Mesenchymal stem cell (in vitro differentiated cells and primary cell): ENCODE measurements at regions not wholly inside any gene's neighbourhood (a gene's known extent, or its start where the extent isn't known, plus 50 kb on each side); places are given as distances from the start of the nearest gene placed in this dataset.

ENCODE experiments used
- DNase-seq: peaks from one replicate; pipeline ENCODE4 v3.0.0-alpha.2; 2013
- H2AFZ ChIP-seq: one replicate; pipeline ENCODE4 v1.6.1; 2013; ENCODE audit warnings: low read depth, mild to moderate bottlenecking, control low read depth, inconsistent platforms, low read length, moderate library complexity
- H2AK5ac ChIP-seq: 2 replicates; pipeline ENCODE4 v1.6.1; 2013; ENCODE audit warnings: low read length, moderate library complexity, mild to moderate bottlenecking, inconsistent platforms; ENCODE audit not compliant: severe bottlenecking
- H2BK120ac ChIP-seq: one replicate; pipeline ENCODE4 v1.6.1; 2013; ENCODE audit warnings: low read depth, mild to moderate bottlenecking, inconsistent platforms, low read length, moderate library complexity
- H2BK12ac ChIP-seq, 2 experiments: one replicate each; pipeline ENCODE4 v1.6.1; 2013; ENCODE audit warnings: inconsistent platforms in 2 of 2, low read length in 2 of 2, mild to moderate bottlenecking in 2 of 2, moderate library complexity in 2 of 2, control low read depth in 1 of 2
- H2BK15ac ChIP-seq: one replicate; pipeline ENCODE4 v1.6.1; 2013; ENCODE audit warnings: mild to moderate bottlenecking, low read depth, inconsistent platforms; ENCODE audit not compliant: poor library complexity, severe bottlenecking
- H2BK5ac ChIP-seq: 2 replicates; pipeline ENCODE4 v1.6.1; 2013; ENCODE audit warnings: low read depth, mild to moderate bottlenecking, low read length, control low read depth, inconsistent platforms; ENCODE audit not compliant: poor library complexity, severe bottlenecking
- H3K14ac ChIP-seq, 2 experiments: one replicate each; pipeline ENCODE4 v1.6.1; 2013; ENCODE audit warnings: inconsistent platforms in 2 of 2, low read length in 2 of 2, control low read depth in 1 of 2, mild to moderate bottlenecking in 1 of 2, moderate library complexity in 1 of 2
- H3K18ac ChIP-seq, 2 experiments: one replicate each; pipeline ENCODE4 v1.6.1; 2013; ENCODE audit warnings: inconsistent platforms in 2 of 2, low read length in 2 of 2, control low read depth in 1 of 2, low read depth in 1 of 2, mild to moderate bottlenecking in 1 of 2
- H3K23ac ChIP-seq, 2 experiments: one replicate each; pipeline ENCODE4 v1.6.1; 2013; ENCODE audit warnings: inconsistent platforms in 2 of 2, low read length in 2 of 2, mild to moderate bottlenecking in 2 of 2, moderate library complexity in 2 of 2, control low read depth in 1 of 2
- H3K27ac ChIP-seq: 2 replicates; pipeline ENCODE4 v1.5.1; 2013; ENCODE audit warnings: mild to moderate bottlenecking, moderate library complexity, low read length, control low read depth, inconsistent platforms; ENCODE audit not compliant: poor library complexity, severe bottlenecking
- H3K27me3 ChIP-seq, 2 experiments: 2 replicates each; pipeline versions ENCODE4 v1.6.1 to v1.7.0; 2013; ENCODE audit warnings: low read length in 2 of 2, mild to moderate bottlenecking in 2 of 2, moderate library complexity in 2 of 2, control low read depth in 1 of 2, inconsistent platforms in 1 of 2; ENCODE audit not compliant: control insufficient read depth in 1 of 2, insufficient read depth in 1 of 2
- H3K36me3 ChIP-seq, 2 experiments: 2 replicates each; pipeline versions ENCODE4 v1.6.1 to v1.7.0; 2013; ENCODE audit warnings: low read length in 2 of 2, control low read depth in 1 of 2, inconsistent platforms in 1 of 2, low read depth in 1 of 2, mild to moderate bottlenecking in 1 of 2; ENCODE audit not compliant: insufficient read depth in 2 of 2, control insufficient read depth in 1 of 2
- H3K4ac ChIP-seq, 2 experiments: one replicate each; pipeline ENCODE4 v1.6.1; 2013; ENCODE audit warnings: inconsistent platforms in 2 of 2, low read length in 2 of 2, mild to moderate bottlenecking in 2 of 2, moderate library complexity in 2 of 2, control low read depth in 1 of 2, low read depth in 1 of 2
- H3K4me1 ChIP-seq: 2 replicates; pipeline ENCODE4 v1.6.1; 2013; ENCODE audit warnings: low read depth, low read length, control low read depth; ENCODE audit not compliant: control insufficient read depth, insufficient read depth
- H3K4me2 ChIP-seq: 2 replicates; pipeline ENCODE4 v1.6.1; 2013; ENCODE audit warnings: low read length, mild to moderate bottlenecking, inconsistent platforms; ENCODE audit not compliant: poor library complexity, severe bottlenecking
- H3K4me3 ChIP-seq, 2 experiments: 2 replicates each; pipeline versions ENCODE4 v1.5.1 to v1.7.0; 2013; ENCODE audit warnings: low read length in 2 of 2, mild to moderate bottlenecking in 2 of 2, control low read depth in 1 of 2, low read depth in 1 of 2; ENCODE audit not compliant: insufficient read depth in 1 of 2
- H3K79me1 ChIP-seq: replicated peaks from 2 replicates; pipeline ENCODE4 v1.6.1; 2013; ENCODE audit warnings: mild to moderate bottlenecking, control low read depth, low read length, inconsistent platforms; ENCODE audit not compliant: poor library complexity, severe bottlenecking
- H3K9ac ChIP-seq: 2 replicates; pipeline ENCODE4 v1.7.0; 2013; ENCODE audit warnings: mild to moderate bottlenecking, low read length, moderate library complexity
- H3K9me3 ChIP-seq: 2 replicates; pipeline ENCODE4 v1.7.0; 2013; ENCODE audit warnings: mild to moderate bottlenecking, low read length; ENCODE audit not compliant: control insufficient read depth
- H4K8ac ChIP-seq: one replicate; pipeline ENCODE4 v1.6.1; 2013; ENCODE audit warnings: inconsistent platforms, mild to moderate bottlenecking, low read length, moderate library complexity
- H4K91ac ChIP-seq: one replicate; pipeline ENCODE4 v1.6.1; 2013; ENCODE audit warnings: mild to moderate bottlenecking, low read length, inconsistent platforms
- WGBS: methylation state at CpG from one replicate; pipeline ENCODE4 v1.1.7; 2013; ENCODE audit warnings: mixed read lengths; 5-methylcytosine and 5-hydroxymethylcytosine counted together

DNA sequence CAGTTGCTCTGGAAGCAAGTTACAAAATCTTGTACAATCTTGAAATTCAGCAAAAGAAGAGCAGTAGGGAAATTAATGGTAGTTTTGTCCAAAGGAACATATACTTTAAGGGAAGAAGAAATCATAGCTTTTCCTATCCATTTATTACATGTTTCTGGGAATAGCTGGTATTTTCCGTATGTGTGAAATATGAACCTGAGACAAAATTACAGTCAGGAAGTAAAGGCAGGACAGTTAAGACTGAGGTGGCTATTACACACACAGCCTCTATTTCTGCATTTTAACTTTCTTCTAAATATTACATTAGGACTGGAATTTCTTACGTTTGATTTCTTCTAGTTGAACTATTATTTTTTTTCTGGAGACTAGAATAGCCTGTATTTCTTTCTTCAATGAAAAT, 1197.3 kb downstream of the SORCS3 start:
- no peak overlapping the region for H2AFZ ChIP-seq
- DNase-seq: no peak
- WGBS: no CpG with 5 or more reads among the region's 2 CpGs

DNA sequence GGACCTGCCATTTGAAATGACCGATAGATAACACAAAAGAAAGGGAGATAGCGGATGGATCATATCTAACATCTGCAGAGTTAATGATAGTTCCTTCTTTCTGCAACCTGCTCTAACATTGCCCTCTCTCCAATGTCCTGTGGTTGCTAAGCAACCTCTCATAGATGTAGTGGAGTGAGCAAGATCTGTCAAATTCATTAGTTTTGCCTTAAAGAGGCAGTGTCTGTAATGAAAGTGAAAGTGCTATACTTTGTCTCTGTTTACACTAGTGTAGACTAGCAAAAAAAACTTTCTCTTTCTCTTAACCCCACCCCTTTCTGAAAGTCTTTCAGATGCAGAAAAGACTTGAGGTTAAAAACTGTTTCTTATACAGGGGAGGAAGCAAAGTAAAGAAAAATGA, 1196.9 kb downstream of the SORCS3 start:
- no peak overlapping the region for H2BK120ac ChIP-seq
- H3K9me3 ChIP-seq: no peaks in the 10 kb centered on the region
- no CpG with 5 or more reads among the region's 2 CpGs for WGBS
- no peak overlapping the region for H2AFZ ChIP-seq
- H4K91ac ChIP-seq: no peak overlapping the region
- no peak overlapping the region for H3K18ac ChIP-seq
- H3K27me3 ChIP-seq: no peaks in the 10 kb centered on the region
- DNase-seq: peak; percentile 1
- H2BK12ac ChIP-seq: no peak overlapping the region
- H3K4me2 ChIP-seq: no peak overlapping the region
- H3K4ac ChIP-seq: no peak overlapping the region
- peak overlapping the region; percentile 82 for H3K9ac ChIP-seq
- no peaks in the 10 kb centered on the region for H3K36me3 ChIP-seq
- H3K79me1 ChIP-seq: no peaks in the 10 kb centered on the region
- H3K4me1 ChIP-seq: no peaks in the 10 kb centered on the region
- no peak overlapping the region for H2BK5ac ChIP-seq
- no peak overlapping the region for H2BK15ac ChIP-seq
- peak overlapping the region in 1 of 2 experiments; percentile 90 for H3K4me3 ChIP-seq
- no peak overlapping the region for H3K23ac ChIP-seq
- no peak overlapping the region for H4K8ac ChIP-seq
- H3K27ac ChIP-seq: no peak overlapping the region
- H3K14ac ChIP-seq: no peak overlapping the region
- no peak overlapping the region for H2AK5ac ChIP-seq

More for the DNA sequence above, 1197.3 kb downstream of the SORCS3 start:
- Histone ChIP-seq H3K79me1 (no peaks in the 10 kb centered on the region), H3K14ac (no peak overlapping the region), H3K4me3 (peak overlapping the region in 1 of 2 experiments; percentile 90), H4K8ac (no peak overlapping the region), H3K23ac (no peak overlapping the region), H3K9me3 (no peaks in the 10 kb centered on the region), H3K4me2 (no peak overlapping the region), H2BK15ac (no peak overlapping the region), H3K9ac (peak overlapping the region; percentile 82), H3K27me3 (no peaks in the 10 kb centered on the region), H4K91ac (no peak overlapping the region), H3K18ac (no peak overlapping the region), H3K4me1 (no peaks in the 10 kb centered on the region), H2BK120ac (no peak overlapping the region), H3K27ac (no peak overlapping the region), H2BK5ac (no peak overlapping the region), H3K4ac (no peak overlapping the region), H2BK12ac (no peak overlapping the region), H3K36me3 (no peaks in the 10 kb centered on the region), H2AK5ac (no peak overlapping the region)

DNA sequence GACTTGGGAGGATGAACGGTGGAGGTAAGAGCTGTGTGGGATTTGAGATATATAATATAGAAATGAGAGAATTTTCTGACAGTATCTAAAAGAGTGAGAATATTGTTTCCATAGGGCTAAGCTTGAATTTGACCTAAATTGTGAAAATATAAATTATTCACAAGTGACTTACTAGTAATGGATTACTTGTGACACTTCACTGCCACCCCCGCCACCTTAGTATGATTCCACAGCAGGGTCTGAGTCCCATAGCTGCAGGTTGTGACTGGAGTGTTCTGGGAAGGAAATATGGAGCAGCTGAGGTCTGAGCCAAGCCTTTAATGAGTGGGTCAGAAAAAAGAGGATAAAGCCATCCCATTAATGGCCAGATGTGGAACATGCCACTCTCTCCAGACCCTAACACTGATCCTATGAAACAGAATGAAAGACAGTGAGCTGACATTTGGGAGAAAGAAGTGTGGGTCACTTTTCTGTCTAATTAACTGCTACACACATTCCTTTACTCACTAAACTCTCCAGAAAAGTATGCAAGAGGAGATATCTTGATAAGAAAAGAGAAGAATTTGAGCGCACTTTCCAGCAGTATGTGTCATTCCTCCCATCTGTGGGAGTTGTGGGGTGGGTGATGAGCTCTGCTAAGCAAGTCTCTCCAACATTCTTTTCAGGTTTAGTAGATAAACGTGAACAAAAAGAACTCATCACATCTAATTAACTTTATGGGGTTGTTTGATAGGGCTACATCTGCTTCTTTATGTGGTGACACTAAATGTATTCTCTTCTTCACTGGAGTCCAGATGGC, 1193.4 kb downstream of the SORCS3 start:
- Histone ChIP-seq H3K9me3 (no peaks in the 10 kb centered on the region), H4K8ac (no peak overlapping the region), H3K27ac (no peak overlapping the region)

DNA sequence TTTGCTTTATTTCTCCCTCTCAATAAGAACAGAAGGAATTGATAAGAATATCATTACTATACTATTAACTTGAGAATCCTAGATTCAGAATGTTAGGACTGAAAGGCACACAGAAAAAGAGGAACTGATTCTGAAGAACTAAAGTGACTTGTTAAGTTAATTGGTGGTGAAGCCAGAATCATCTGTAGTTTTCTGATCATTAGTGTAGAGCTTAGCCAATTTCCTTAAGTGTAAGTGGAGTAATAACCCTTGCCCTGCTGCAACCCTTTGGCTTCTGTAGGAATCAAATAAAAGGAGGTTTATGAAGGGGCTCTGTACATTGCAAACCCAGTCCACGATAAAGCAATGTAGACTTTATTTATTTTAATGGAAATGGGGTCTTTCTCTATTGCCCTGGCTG, 1186.0 kb downstream of the SORCS3 start:
- H3K9ac ChIP-seq: no peak overlapping the region
- H3K4me1 ChIP-seq: no peaks in the 10 kb centered on the region
- H3K27me3 ChIP-seq: no peaks in the 10 kb centered on the region
- H3K4me2 ChIP-seq: no peak overlapping the region
- H3K27ac ChIP-seq: no peak overlapping the region
- no peak overlapping the region for H2BK5ac ChIP-seq
- H4K91ac ChIP-seq: no peak overlapping the region
- H2AK5ac ChIP-seq: no peak overlapping the region
- H2BK12ac ChIP-seq: no peak overlapping the region
- no peak for DNase-seq
- H3K23ac ChIP-seq: no peak overlapping the region
- 71% methylated on average over 1 of the region's 1 CpG for WGBS
- H3K18ac ChIP-seq: no peak overlapping the region
- no peak overlapping the region for H2AFZ ChIP-seq
- no peaks in the 10 kb centered on the region for H3K79me1 ChIP-seq
- H4K8ac ChIP-seq: no peak overlapping the region
- peaks cover 4% of the 10 kb centered on the region for H3K9me3 ChIP-seq
- H2BK15ac ChIP-seq: no peak overlapping the region
- H3K4me3 ChIP-seq: no peak overlapping the region
- no peak overlapping the region for H3K4ac ChIP-seq
- no peak overlapping the region for H2BK120ac ChIP-seq
- no peaks in the 10 kb centered on the region for H3K36me3 ChIP-seq
- H3K14ac ChIP-seq: no peak overlapping the region

More for the DNA sequence above, 1193.4 kb downstream of the SORCS3 start:
- H4K91ac ChIP-seq: no peak overlapping the region
- H2BK12ac ChIP-seq: no peak overlapping the region
- no peaks in the 10 kb centered on the region for H3K79me1 ChIP-seq
- H3K23ac ChIP-seq: no peak overlapping the region
- no peak overlapping the region for H2AK5ac ChIP-seq
- H3K18ac ChIP-seq: no peak overlapping the region
- H3K36me3 ChIP-seq: no peaks in the 10 kb centered on the region
- H3K4ac ChIP-seq: no peak overlapping the region
- no peak overlapping the region for H2AFZ ChIP-seq
- no peak overlapping the region for H3K14ac ChIP-seq
- H2BK15ac ChIP-seq: no peak overlapping the region
- no peak overlapping the region for H3K9ac ChIP-seq
- DNase-seq: no peak
- no peaks in the 10 kb centered on the region for H3K4me1 ChIP-seq
- no peaks in the 10 kb centered on the region for H3K27me3 ChIP-seq
- no peak overlapping the region for H3K4me2 ChIP-seq
- H3K4me3 ChIP-seq: no peak overlapping the region
- H2BK5ac ChIP-seq: no peak overlapping the region
- WGBS: 85% methylated on average over 1 of the region's 4 CpGs
- no peak overlapping the region for H2BK120ac ChIP-seq
